GM04504 (cell line): ENCODE measurements at regions not wholly inside any gene's neighbourhood (a gene's known extent, or its start where the extent isn't known, plus 50 kb on each side); places are given as distances from the start of the nearest gene placed in this dataset.

Experiments used
- DNase-seq: peaks from one replicate; pipeline ENCODE4 v3.0.0-alpha.2; 2012; ENCODE audit warnings: low read depth

GRCh38 chr11:122399375-122399774 lies 256.1 kb upstream of the UBASH3B start:
- DNase-seq = no peak

GRCh38 chr11:122398851-122399250 lies 256.7 kb upstream of the UBASH3B start:
- DNase-seq = no peak

GRCh38 chr11:122398167-122398566 lies 257.4 kb upstream of the UBASH3B start:
- no peak for DNase-seq

- no peak for DNase-seq
Observed at GRCh38 chr11:122395282-122395681, 260.2 kb upstream of the UBASH3B start.

GRCh38 chr11:122394313-122394712 lies 261.2 kb upstream of the UBASH3B start:
- DNase-seq = no peak

- DNase-seq = no peak
Observed at GRCh38 chr11:122393209-122393860, 262.2 kb upstream of the UBASH3B start.

- no peak for DNase-seq
Observed at GRCh38 chr11:122392508-122392907, 263.0 kb upstream of the UBASH3B start.

GRCh38 chr11:122391049-122391448 lies 264.5 kb upstream of the UBASH3B start:
- DNase-seq = no peak

GRCh38 chr11:122383186-122383585 lies 267.2 kb upstream of the BLID start:
- no peak for DNase-seq

GRCh38 chr11:122375687-122376399 lies 259.8 kb upstream of the BLID start:
- DNase-seq = no peak

GRCh38 chr11:122368796-122369195 lies 252.8 kb upstream of the BLID start:
- no peak for DNase-seq

GRCh38 chr11:122367809-122368231 lies 251.8 kb upstream of the BLID start:
- peak; percentile 8 for DNase-seq

- no peak for DNase-seq
Observed at GRCh38 chr11:122365610-122366360, 249.8 kb upstream of the BLID start.

GRCh38 chr11:122363296-122363695 lies 247.3 kb upstream of the BLID start:
- DNase-seq = no peak

- DNase-seq = no peak
Observed at GRCh38 chr11:122362381-122362780, 246.4 kb upstream of the BLID start.

- DNase-seq = no peak
Observed at GRCh38 chr11:122360875-122361274, 244.9 kb upstream of the BLID start.

GRCh38 chr11:122359081-122359571 lies 243.1 kb upstream of the BLID start:
- DNase-seq = no peak

GRCh38 chr11:122358292-122358691 lies 242.3 kb upstream of the BLID start:
- DNase-seq = no peak

- DNase-seq = no peak
Observed at GRCh38 chr11:122355968-122356367, 240.0 kb upstream of the BLID start.

GRCh38 chr11:122354025-122354697 lies 238.1 kb upstream of the BLID start:
- DNase-seq = no peak

GRCh38 chr11:122353561-122353960 lies 237.5 kb upstream of the BLID start:
- no peak for DNase-seq

- no peak for DNase-seq
Observed at GRCh38 chr11:122348659-122349409, 232.8 kb upstream of the BLID start.
